Fibroblast of skin of right biceps (primary cell): ENCODE measurements at regions not wholly inside any gene's neighbourhood (a gene's known extent, or its start where the extent isn't known, plus 50 kb on each side); places are given as distances from the start of the nearest gene placed in this dataset.

Experiments
- DNase-seq: peaks from one replicate; pipeline ENCODE4 v3.0.0-alpha.2; 2013

GRCh38 chr2:204441316-204441715 lies 104.0 kb upstream of the PARD3B start:
- no peak for DNase-seq

- no peak for DNase-seq
Measured at GRCh38 chr2:204445149-204445548, 100.1 kb upstream of the PARD3B start.

DNA sequence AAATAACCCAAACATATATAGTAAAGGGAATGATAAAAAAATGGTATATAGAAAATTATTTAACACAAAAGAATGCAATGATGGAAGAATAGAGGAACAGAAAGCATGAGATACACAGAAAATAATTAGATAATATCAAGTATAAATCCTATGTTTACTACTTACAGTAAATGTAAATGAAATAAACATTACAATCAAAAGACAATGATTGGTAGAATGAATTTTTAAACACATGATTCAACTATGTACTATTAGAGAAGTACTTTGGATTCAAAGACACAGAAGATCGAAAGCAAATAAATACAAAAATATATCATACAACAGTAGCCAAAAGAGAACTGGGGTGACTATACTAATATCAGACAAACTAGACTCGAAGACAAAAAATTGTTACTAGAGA lies 97.6 kb upstream of the PARD3B start:
- no peak for DNase-seq

- no peak for DNase-seq
Measured at GRCh38 chr2:204449977-204450376, 95.3 kb upstream of the PARD3B start.

- no peak for DNase-seq
Measured at GRCh38 chr2:204451766-204452165, 93.5 kb upstream of the PARD3B start.

- peak; percentile 94 for DNase-seq
Measured at GRCh38 chr2:204452464-204453023, 92.7 kb upstream of the PARD3B start.

DNA sequence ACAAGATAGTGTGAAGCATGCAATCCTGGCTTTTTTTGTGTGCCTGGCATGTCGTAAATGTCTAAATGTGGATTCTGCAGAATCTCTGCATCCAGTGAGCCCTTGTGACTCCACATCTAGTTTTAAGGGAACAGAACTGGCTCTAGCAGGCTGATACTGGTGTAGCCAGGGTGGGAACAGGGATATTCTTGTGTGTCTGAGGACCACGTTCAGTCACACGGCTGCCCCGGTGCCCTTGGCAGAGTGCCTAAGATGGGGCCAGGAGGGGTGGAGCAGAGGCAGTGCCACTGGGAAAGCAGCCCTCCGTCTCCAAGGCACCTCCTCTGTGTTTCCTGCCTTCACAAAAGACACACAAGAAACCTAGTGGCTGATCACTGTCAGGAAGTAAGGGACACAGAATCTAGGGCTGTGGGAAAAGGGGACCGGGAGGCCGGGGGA lies 91.5 kb upstream of the PARD3B start:
- peak; percentile 7 for DNase-seq

DNA sequence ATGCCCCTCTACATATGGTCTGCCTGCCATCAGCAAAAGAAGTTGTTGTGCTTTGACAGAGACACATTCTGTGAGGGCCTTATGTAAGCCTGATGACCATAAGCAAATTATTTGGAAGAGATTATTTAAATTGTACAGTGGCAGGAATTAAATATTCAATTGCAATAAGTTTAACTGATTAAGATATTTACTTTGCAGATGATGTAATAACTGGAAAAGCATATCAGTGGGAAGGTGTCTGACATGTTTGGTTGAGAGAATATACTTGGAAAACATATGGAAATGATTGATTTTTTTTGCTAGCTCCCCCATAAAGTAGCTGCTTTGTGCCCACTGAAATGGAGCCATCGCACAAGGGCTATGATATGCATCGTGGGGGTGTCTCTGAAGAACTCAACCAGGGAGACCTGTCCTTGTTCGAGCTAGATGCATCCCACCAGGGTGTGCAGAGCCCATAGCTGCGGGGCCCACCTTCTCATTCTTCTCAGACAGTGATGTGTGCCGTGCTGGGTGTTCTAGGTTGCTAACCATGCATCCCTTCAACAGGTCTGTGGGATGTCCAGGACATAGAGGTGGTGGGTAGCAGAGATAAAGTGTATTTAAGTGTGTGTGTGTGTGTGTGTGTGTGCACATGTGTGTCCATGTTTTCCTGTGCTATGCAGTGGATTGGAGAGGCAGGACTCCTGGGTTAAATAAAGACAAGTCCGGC lies 90.4 kb upstream of the PARD3B start:
- no peak for DNase-seq

DNA sequence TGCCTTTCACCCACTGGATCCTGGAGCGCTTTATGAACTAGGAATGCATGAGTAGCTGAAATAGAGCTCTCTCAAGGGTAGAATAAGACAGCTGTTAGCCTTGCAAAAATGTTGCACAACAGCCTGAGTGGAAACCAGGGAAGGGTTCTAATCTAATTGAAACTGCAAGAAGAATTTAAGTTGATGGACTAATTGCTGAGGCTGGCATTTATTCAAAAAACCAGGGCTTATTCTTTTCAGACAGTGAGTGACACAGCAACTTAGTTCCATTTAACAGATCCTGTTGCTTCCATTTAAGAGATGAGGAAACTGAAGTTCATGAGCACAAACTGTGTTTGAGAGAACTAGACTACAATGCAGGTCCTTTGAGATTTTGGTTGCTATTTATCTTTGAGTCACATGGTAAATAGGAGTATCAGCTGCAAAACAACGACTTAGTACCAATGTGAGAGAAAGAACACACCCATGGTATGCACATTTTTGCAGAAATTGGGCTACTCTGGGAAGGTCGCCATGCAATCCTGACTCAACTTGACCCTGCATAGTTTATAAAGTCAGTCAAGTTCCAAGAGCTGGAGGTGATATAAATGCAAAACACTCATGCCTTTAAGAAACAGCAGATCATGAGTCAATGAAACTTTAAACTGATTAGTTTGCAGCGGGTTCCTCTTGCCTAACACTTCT lies 76.4 kb upstream of the PARD3B start:
- peak; percentile 65 for DNase-seq

- no peak for DNase-seq
Measured at GRCh38 chr2:204470178-204470620, 75.1 kb upstream of the PARD3B start.

DNA sequence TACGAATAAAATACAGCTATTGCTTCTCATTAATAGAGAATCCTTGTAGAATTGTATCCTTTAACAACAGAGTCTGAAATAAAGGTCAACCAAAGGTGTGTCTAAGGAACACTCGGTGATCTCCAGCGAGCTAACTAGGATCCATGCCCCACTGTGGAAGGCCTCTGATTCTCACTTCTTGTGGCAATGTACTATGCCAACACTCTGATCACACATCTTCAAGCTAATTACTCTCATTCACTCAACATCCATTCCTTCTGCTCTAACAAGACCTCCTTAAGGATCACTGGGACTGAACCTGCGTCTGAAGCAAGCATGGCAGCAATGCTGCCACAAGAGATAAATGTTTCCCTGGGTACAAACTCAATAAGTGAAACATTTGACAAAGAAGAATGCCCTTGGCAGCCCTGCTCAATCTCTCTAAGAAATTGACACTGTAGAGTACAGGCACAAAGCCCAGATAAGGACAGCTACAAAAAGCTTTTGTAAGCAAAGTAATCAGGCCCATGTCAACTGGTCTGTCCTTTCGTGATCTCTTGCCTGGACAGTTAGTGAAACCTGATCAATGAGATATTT lies 74.6 kb upstream of the PARD3B start:
- DNase-seq = no peak

DNA sequence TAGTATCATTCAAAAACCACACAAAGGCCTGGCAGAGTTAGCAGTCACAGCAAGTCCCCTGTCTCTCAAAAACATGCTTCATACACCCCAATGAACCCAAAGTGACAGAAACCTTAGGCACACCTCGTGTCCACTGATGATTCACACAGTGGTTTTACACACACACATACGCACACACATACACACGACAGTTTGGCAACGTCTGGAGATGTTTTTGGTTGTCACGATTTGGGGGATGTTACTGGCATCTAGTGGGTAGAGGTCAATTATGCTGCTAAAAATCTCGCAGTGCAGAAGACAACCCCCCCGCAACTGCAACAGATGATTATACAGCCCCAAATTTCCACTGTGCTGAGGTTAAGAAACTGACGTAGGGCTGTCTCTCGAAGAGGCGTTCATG lies 72.9 kb upstream of the PARD3B start:
- DNase-seq = no peak

- no peak for DNase-seq
Measured at GRCh38 chr2:204473224-204473623, 72.1 kb upstream of the PARD3B start.

GRCh38 chr2:204475399-204475798 lies 69.9 kb upstream of the PARD3B start:
- DNase-seq = no peak

DNA sequence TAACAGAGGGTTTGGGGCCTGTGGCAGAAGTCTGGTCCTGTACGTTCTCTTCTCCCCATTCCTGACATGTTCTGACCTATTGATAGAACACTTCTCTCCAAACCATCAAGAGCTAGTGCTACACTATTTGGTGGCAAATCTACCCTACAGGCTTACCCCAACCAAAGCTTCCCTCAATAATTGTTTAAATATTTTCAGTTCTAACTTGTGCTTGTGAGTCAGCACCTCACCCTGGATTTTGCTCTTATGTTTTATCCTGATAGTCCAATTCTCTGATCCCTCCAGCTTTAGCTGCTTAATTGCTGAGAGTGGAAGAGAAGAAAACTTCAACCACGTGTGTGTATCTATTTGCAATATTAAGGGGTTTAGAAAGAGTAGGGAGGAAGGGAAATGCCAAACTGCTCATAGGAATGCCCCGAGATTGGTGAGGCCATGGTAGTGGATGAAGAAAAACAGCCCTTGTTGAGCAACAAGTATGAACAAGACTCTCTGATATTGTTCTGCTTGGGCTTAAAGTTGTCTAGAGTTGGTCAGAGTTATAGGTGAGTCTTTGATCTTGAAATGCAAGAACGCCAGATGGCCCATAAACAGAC lies 67.8 kb upstream of the PARD3B start:
- no peak for DNase-seq

GRCh38 chr2:204479557-204479956 lies 65.7 kb upstream of the PARD3B start:
- peak; percentile 51 for DNase-seq

GRCh38 chr2:204480676-204481075 lies 64.6 kb upstream of the PARD3B start:
- no peak for DNase-seq

DNA sequence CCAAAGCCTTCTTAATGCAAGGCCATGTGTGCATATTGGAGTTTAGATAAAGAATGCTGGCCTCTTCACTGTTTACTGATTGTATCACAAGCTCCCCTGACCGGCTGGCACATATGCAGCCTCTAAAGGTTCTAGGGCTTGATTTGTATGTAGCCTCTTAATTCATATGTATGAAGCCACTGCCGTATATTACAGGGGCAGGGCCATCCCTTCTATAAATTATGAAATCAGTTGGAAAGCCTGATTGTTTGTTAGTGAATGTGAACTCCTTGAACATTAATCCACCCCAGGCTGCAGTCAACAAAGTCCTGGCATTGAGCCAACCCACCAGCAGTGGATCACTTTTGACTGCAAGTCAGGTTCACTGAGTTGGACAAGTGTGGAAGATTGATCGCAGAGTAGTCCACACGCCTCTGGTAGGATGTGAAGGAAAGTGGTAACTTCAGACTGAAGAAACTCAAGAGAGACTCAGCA lies 61.6 kb upstream of the PARD3B start:
- DNase-seq = no peak

GRCh38 chr2:204486321-204486720 lies 59.0 kb upstream of the PARD3B start:
- DNase-seq = no peak

DNA sequence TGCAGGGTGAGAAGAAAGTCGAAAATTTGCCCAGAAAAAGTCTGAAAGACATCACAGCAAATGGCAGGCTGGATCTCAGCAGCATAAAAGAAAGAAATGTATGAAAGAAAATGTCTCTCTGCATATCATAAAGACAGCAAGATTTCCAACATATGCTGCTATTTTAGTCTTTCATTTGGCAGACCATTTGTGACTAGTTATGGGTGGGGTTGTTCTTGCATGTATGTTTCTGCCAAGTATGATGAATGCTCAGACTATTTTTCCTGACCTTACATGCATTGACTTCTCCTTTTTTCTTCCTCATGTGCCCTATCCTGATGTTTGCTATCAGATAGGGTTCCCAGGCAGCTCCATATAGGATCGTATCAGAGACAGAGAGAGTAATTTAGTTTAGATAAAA lies 58.5 kb upstream of the PARD3B start:
- DNase-seq = peak; percentile 60

GRCh38 chr2:204487447-204488229 lies 57.6 kb upstream of the PARD3B start:
- peak; percentile 39 for DNase-seq

- DNase-seq = peak; percentile 53
Measured at GRCh38 chr2:204491528-204491927, 53.7 kb upstream of the PARD3B start.

DNA sequence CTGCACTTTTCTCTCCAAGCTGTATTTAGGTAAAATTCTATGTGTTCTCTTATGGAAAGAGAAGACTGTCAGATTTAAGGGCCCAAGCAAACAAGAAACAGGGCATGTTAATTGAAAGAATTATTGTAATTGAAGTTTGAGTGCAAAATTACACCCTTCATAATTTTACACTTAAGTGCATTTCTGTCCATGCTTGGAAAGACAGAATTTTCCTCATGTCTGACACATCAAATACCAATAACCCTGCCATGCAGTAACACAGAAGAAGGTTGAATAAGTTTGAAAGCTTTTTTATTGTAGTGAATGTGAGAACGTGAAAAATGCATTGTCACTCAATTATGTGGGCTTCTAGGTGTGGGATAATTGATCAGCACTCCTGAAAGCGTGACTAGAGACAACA lies 52.9 kb upstream of the PARD3B start:
- DNase-seq = no peak
